ENCODE measurements at regions not wholly inside any gene's neighbourhood (a gene's known extent, or its start where the extent isn't known, plus 50 kb on each side); places are given as distances from the start of the nearest gene placed in this dataset.

GRCh38 chr4:23533859-23534258 lies 356.0 kb downstream of the PPARGC1A start:
- H3K4me1 ChIP-seq (ENCODE audit: control insufficient read depth in 1 of 2, extremely low read depth in 1 of 2, insufficient read depth in 2 of 2, low read length in 2 of 2): no peaks in the 10 kb centered on the region
- Mint-ChIP-seq H3K27ac (no peak overlapping the region), H3K4me3 (no peak overlapping the region), H3K4me1 (no peaks in the 10 kb centered on the region), H3K9me3 (peaks cover 13 to 39% (median 29%) of the 10 kb centered on the region in 3 donors), H3K36me3 (no peaks in the 10 kb centered on the region), H3K27me3 (no peaks in the 10 kb centered on the region)
- ChIA-PET POLR2A (no interaction called here), CTCF (no interaction called here)
- no peaks in the 10 kb centered on the region for H3K36me3 ChIP-seq (ENCODE audit: control insufficient read depth in 2 of 2, extremely low read depth in 1 of 2, insufficient read depth in 1 of 2, low read length in 1 of 2)
- DNase-seq (no peak), ATAC-seq (replicated peaks in 1 of 4) (no peak)
- H3K9me3 ChIP-seq: no peaks in the 10 kb centered on the region
- WGBS (ENCODE audit: insufficient coverage): 60% methylated on average over 1 of the region's 2 CpGs
- no peaks in the 10 kb centered on the region for H3K27me3 ChIP-seq (replicated peaks in 1 of 2; ENCODE audit: control insufficient read depth in 2 of 2, extremely low read depth in 1 of 2, insufficient read depth in 2 of 2, low read length in 1 of 2)
- no peak overlapping the region for H3K4me3 ChIP-seq (ENCODE audit: control insufficient read depth in 1 of 2, extremely low read depth in 1 of 2, low read length in 1 of 2)
- no peak overlapping the region for H3K27ac ChIP-seq (ENCODE audit: low read length)

- CTCF ChIA-PET: interaction anchor here in 1 of 2 donors (0.7 kb wide), 1 partner anchor 1477 kb away, joined by 8 read pairs; no protein-coding TSS in a partner anchor
- Histone ChIP-seq H3K9me3 (no peaks in the 10 kb centered on the region), H3K27me3 (replicated peaks in 1 of 2; ENCODE audit: control insufficient read depth in 2 of 2, extremely low read depth in 1 of 2, insufficient read depth in 2 of 2, low read length in 1 of 2) (no peaks in the 10 kb centered on the region), H3K36me3 (ENCODE audit: control insufficient read depth in 2 of 2, extremely low read depth in 1 of 2, insufficient read depth in 1 of 2, low read length in 1 of 2) (no peaks in the 10 kb centered on the region), H3K4me3 (ENCODE audit: control insufficient read depth in 1 of 2, extremely low read depth in 1 of 2, low read length in 1 of 2) (no peak overlapping the region), H3K4me1 (ENCODE audit: control insufficient read depth in 1 of 2, extremely low read depth in 1 of 2, insufficient read depth in 2 of 2, low read length in 2 of 2) (no peaks in the 10 kb centered on the region), H3K27ac (ENCODE audit: low read length) (no peak overlapping the region)
- no peak for DNase-seq
- Mint-ChIP-seq H3K36me3 (no peaks in the 10 kb centered on the region), H3K27ac (no peak overlapping the region), H3K4me1 (no peaks in the 10 kb centered on the region), H3K4me3 (no peak overlapping the region), H3K27me3 (no peaks in the 10 kb centered on the region), H3K9me3 (peaks cover 0 to 26% (median 19%) of the 10 kb centered on the region in 3 donors)
- WGBS (ENCODE audit: insufficient coverage): no CpG with 5 or more reads among the region's 3 CpGs
- POLR2A ChIA-PET: no interaction called here
- ATAC-seq (replicated peaks in 1 of 4): no peak
These were observed 373.1 kb downstream of the PPARGC1A start for GRCh38 chr4:23516716-23517115.

DNA sequence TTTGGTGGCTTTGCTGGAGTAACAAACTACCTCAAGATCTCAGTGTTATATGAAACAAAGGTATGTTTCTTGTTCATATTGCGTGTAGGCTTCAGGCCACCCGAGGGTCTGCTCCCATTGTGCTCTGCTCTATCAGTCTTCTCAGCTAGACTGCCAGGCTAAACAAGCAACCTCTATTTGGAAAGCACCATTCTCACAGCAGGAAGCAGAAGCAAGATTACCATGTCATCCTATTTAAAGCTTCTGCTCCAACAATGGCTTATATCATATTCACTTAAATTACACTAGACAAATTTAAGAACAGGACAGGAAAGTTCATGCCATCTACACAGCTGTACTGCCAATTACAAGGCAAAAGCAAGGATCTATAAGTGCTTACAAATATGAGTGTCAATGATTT lies 385.8 kb downstream of the PPARGC1A start:
- H3K4me1 ChIP-seq (ENCODE audit: control insufficient read depth in 1 of 2, extremely low read depth in 1 of 2, insufficient read depth in 2 of 2, low read length in 2 of 2): no peaks in the 10 kb centered on the region
- H3K36me3 ChIP-seq (ENCODE audit: control insufficient read depth in 2 of 2, extremely low read depth in 1 of 2, insufficient read depth in 1 of 2, low read length in 1 of 2): no peaks in the 10 kb centered on the region
- H3K36me3 Mint-ChIP-seq: no peaks in the 10 kb centered on the region
- no peak overlapping the region for H3K27ac Mint-ChIP-seq
- no peak overlapping the region for H3K4me3 Mint-ChIP-seq
- no CpG with 5 or more reads among the region's 2 CpGs for WGBS (ENCODE audit: insufficient coverage)
- POLR2A ChIA-PET: no interaction called here
- H3K27me3 Mint-ChIP-seq: no peaks in the 10 kb centered on the region
- no peaks in the 10 kb centered on the region for H3K27me3 ChIP-seq (replicated peaks in 1 of 2; ENCODE audit: control insufficient read depth in 2 of 2, extremely low read depth in 1 of 2, insufficient read depth in 2 of 2, low read length in 1 of 2)
- no peaks in the 10 kb centered on the region for H3K9me3 ChIP-seq
- DNase-seq (no peak), ATAC-seq (replicated peaks in 1 of 4) (no peak)
- no peak overlapping the region for H3K4me3 ChIP-seq (ENCODE audit: control insufficient read depth in 1 of 2, extremely low read depth in 1 of 2, low read length in 1 of 2)
- no peaks in the 10 kb centered on the region for H3K4me1 Mint-ChIP-seq
- H3K27ac ChIP-seq (ENCODE audit: low read length): no peak overlapping the region
- peaks cover 0 to 4% (median 0%) of the 10 kb centered on the region in 3 donors for H3K9me3 Mint-ChIP-seq
- CTCF ChIA-PET: no interaction called here

GRCh38 chr4:23500894-23501449 lies 388.9 kb downstream of the PPARGC1A start:
- ATAC-seq (replicated peaks in 1 of 4) (no peak), DNase-seq (no peak)
- ChIA-PET CTCF (no interaction called here), POLR2A (no interaction called here)
- no peak overlapping the region for H3K27ac ChIP-seq (ENCODE audit: low read length)
- H3K9me3 ChIP-seq: no peaks in the 10 kb centered on the region
- no peak overlapping the region for H3K4me3 Mint-ChIP-seq
- H3K9me3 Mint-ChIP-seq: peaks cover 0 to 15% (median 12%) of the 10 kb centered on the region in 3 donors
- H3K27me3 Mint-ChIP-seq: no peaks in the 10 kb centered on the region
- H3K27ac Mint-ChIP-seq: no peak overlapping the region
- H3K27me3 ChIP-seq (replicated peaks in 1 of 2; ENCODE audit: control insufficient read depth in 2 of 2, extremely low read depth in 1 of 2, insufficient read depth in 2 of 2, low read length in 1 of 2): no peaks in the 10 kb centered on the region
- no peaks in the 10 kb centered on the region for H3K36me3 Mint-ChIP-seq
- no peaks in the 10 kb centered on the region for H3K36me3 ChIP-seq (ENCODE audit: control insufficient read depth in 2 of 2, extremely low read depth in 1 of 2, insufficient read depth in 1 of 2, low read length in 1 of 2)
- no peaks in the 10 kb centered on the region for H3K4me1 ChIP-seq (ENCODE audit: control insufficient read depth in 1 of 2, extremely low read depth in 1 of 2, insufficient read depth in 2 of 2, low read length in 2 of 2)
- no CpG with 5 or more reads among the region's 3 CpGs for WGBS (ENCODE audit: insufficient coverage)
- H3K4me1 Mint-ChIP-seq: no peaks in the 10 kb centered on the region
- no peak overlapping the region for H3K4me3 ChIP-seq (ENCODE audit: control insufficient read depth in 1 of 2, extremely low read depth in 1 of 2, low read length in 1 of 2)

GRCh38 chr4:23485801-23486200 lies 404.0 kb downstream of the PPARGC1A start:
- H3K36me3 Mint-ChIP-seq: no peaks in the 10 kb centered on the region
- ATAC-seq (replicated peaks in 1 of 4): no peak
- DNase-seq: no peak
- H3K9me3 ChIP-seq: no peaks in the 10 kb centered on the region
- H3K27ac ChIP-seq (ENCODE audit: low read length): no peak overlapping the region
- POLR2A ChIA-PET: no interaction called here
- no peak overlapping the region for H3K4me3 ChIP-seq (ENCODE audit: control insufficient read depth in 1 of 2, extremely low read depth in 1 of 2, low read length in 1 of 2)
- no peaks in the 10 kb centered on the region for H3K36me3 ChIP-seq (ENCODE audit: control insufficient read depth in 2 of 2, extremely low read depth in 1 of 2, insufficient read depth in 1 of 2, low read length in 1 of 2)
- H3K9me3 Mint-ChIP-seq: peaks cover under 1 to 5% (median 2%) of the 10 kb centered on the region in 3 donors
- H3K27me3 Mint-ChIP-seq: no peaks in the 10 kb centered on the region
- CTCF ChIA-PET: no interaction called here
- H3K4me1 ChIP-seq (ENCODE audit: control insufficient read depth in 1 of 2, extremely low read depth in 1 of 2, insufficient read depth in 2 of 2, low read length in 2 of 2): no peaks in the 10 kb centered on the region
- H3K4me1 Mint-ChIP-seq: no peaks in the 10 kb centered on the region
- no peak overlapping the region for H3K27ac Mint-ChIP-seq
- no peak overlapping the region for H3K4me3 Mint-ChIP-seq
- H3K27me3 ChIP-seq (replicated peaks in 1 of 2; ENCODE audit: control insufficient read depth in 2 of 2, extremely low read depth in 1 of 2, insufficient read depth in 2 of 2, low read length in 1 of 2): no peaks in the 10 kb centered on the region

DNA sequence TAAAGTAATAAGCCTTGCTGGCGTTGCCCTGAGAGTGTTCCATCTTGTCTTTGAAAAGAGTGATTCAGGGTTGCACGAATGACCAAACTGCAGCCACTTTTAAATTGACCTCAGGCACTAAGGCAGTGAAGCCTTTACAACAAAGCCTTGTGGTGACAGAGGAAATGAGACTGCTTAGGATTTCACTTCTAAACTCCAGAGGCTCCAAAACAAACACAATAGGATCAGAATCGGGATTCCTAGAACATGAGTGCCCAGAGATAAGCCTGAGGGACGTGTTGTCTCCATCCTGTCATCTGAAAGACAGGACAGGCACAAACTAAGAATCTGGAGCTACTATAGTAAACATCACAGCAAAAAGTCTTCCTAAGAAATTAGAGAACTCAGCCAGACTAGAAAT lies 405.2 kb downstream of the PPARGC1A start:
- Mint-ChIP-seq H3K36me3 (no peaks in the 10 kb centered on the region), H3K27me3 (no peaks in the 10 kb centered on the region), H3K9me3 (peaks cover 2 to 5% (median 5%) of the 10 kb centered on the region in 3 donors), H3K4me3 (no peak overlapping the region), H3K27ac (no peak overlapping the region), H3K4me1 (no peaks in the 10 kb centered on the region)
- 0% methylated on average over 1 of the region's 4 CpGs for WGBS (ENCODE audit: insufficient coverage)
- Histone ChIP-seq H3K36me3 (ENCODE audit: control insufficient read depth in 2 of 2, extremely low read depth in 1 of 2, insufficient read depth in 1 of 2, low read length in 1 of 2) (no peaks in the 10 kb centered on the region), H3K27ac (ENCODE audit: low read length) (no peak overlapping the region), H3K27me3 (replicated peaks in 1 of 2; ENCODE audit: control insufficient read depth in 2 of 2, extremely low read depth in 1 of 2, insufficient read depth in 2 of 2, low read length in 1 of 2) (no peaks in the 10 kb centered on the region), H3K4me1 (ENCODE audit: control insufficient read depth in 1 of 2, extremely low read depth in 1 of 2, insufficient read depth in 2 of 2, low read length in 2 of 2) (no peaks in the 10 kb centered on the region), H3K9me3 (no peaks in the 10 kb centered on the region), H3K4me3 (ENCODE audit: control insufficient read depth in 1 of 2, extremely low read depth in 1 of 2, low read length in 1 of 2) (no peak overlapping the region)
- ATAC-seq (replicated peaks in 1 of 4) (no peak), DNase-seq (no peak)
- CTCF ChIA-PET: no interaction called here
- POLR2A ChIA-PET: no interaction called here

DNA sequence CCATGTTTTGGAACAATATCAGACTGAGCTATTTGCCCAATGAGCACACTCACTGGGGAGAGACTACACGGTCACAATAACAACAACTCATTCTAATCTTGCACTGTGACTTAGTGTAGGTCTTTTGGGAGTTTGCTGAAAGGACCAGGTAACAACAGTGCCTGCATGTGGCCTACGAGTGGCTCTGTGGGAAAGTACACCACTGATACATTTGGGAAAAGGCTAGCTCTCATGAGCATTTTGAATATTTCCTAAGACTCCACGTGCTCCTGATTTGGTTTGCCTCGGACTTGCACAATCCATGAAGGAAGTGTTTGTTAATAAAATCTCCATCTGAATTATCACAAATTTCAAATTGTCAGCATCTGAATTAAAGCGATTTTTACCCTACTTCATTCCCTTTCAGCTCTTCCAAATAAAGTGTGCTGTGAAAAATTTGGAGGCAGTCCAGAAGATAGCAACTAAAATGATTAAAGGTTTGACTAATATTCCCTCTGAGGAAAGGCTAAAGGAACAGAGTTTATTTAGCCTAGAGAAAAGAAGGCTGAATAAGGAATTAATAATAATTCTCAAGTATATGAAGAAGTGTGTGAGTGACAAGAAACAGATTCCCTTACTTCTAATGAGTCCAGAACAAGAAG lies 406.4 kb downstream of the PPARGC1A start:
- CTCF ChIA-PET: no interaction called here
- no peak overlapping the region for H3K4me3 Mint-ChIP-seq
- WGBS (ENCODE audit: insufficient coverage): no CpG with 5 or more reads among the region's 5 CpGs
- no peaks in the 10 kb centered on the region for H3K36me3 Mint-ChIP-seq
- H3K27ac Mint-ChIP-seq: no peak overlapping the region
- no peaks in the 10 kb centered on the region for H3K4me1 Mint-ChIP-seq
- no peaks in the 10 kb centered on the region for H3K36me3 ChIP-seq (ENCODE audit: control insufficient read depth in 2 of 2, extremely low read depth in 1 of 2, insufficient read depth in 1 of 2, low read length in 1 of 2)
- DNase-seq (no peak), ATAC-seq (replicated peaks in 1 of 4) (no peak)
- H3K27me3 Mint-ChIP-seq: no peaks in the 10 kb centered on the region
- no peaks in the 10 kb centered on the region for H3K9me3 ChIP-seq
- POLR2A ChIA-PET: no interaction called here
- peaks cover 2 to 5% (median 5%) of the 10 kb centered on the region in 3 donors for H3K9me3 Mint-ChIP-seq
- no peak overlapping the region for H3K4me3 ChIP-seq (ENCODE audit: control insufficient read depth in 1 of 2, extremely low read depth in 1 of 2, low read length in 1 of 2)
- H3K27ac ChIP-seq (ENCODE audit: low read length): no peak overlapping the region
- H3K27me3 ChIP-seq (replicated peaks in 1 of 2; ENCODE audit: control insufficient read depth in 2 of 2, extremely low read depth in 1 of 2, insufficient read depth in 2 of 2, low read length in 1 of 2): no peaks in the 10 kb centered on the region
- H3K4me1 ChIP-seq (ENCODE audit: control insufficient read depth in 1 of 2, extremely low read depth in 1 of 2, insufficient read depth in 2 of 2, low read length in 2 of 2): no peaks in the 10 kb centered on the region
